GM21717 (cell line): ENCODE measurements at regions not wholly inside any gene's neighbourhood (a gene's known extent, or its start where the extent isn't known, plus 50 kb on each side); places are given as distances from the start of the nearest gene placed in this dataset.

Experiments used
- ATAC-seq: cut with Tn5 transposase; IDR thresholded peaks from one replicate; pipeline ENCODE4 v1.9.1; 2021; ENCODE audit warnings: mild to moderate bottlenecking, moderate library complexity; ENCODE audit not compliant: unreplicated experiment

DNA sequence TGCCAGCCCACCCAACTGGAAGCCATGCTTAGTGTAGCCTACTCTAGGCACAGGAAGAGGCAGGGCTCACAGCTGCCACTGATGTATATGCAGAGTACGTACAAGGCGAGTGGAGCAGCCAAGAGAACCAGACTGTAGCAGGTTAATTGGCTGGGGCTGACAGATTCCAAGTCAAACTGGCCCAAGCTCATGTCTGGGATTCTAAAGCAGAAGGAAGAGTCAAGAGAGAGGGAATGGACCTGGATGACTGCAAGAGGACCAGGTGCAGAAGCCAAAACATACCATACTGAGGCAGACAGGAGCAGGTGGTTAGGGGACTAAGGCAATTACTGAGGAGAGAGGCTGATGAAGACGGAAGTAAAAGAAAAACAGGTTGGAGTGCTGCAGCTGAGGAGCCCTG is 51.3 kb upstream of the LRRN2 start:
- ATAC-seq: no peak

DNA sequence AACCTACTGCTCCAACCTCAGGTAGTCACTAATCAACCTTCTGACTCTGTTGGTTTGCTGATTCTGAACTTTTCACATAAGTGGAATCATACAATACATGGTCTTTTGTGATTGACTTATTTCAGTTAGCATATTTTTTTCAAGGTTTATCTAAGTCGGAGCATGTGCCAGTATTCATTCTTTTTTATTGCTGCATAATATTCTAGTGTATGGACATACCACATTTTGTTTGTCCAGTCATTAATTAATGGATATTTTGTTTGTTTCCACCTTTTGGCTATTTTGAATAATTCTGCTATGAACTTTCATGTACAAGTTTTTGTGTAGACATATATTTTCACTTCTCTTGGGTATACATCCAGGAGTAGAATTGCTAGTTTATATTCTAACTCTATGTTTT is 53.0 kb upstream of the LRRN2 start:
- no peak for ATAC-seq

DNA sequence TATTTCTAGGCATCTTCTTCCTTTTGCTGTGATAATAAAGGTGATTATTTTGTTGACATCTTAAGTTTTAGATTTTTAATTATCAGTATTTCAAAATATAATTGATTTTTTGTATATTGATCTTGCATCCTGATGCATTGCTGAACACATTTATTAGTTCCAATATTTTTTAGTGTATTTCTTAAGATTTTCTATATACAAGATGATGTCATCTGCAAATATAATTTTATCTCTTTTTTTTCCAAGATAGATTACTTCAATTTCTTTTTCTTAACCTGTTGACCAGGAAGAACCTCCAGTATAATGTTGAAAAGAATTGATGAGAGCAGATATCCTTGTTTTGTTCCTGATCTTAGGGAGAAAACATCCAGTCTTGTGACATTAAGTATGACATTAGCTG is 54.8 kb upstream of the LRRN2 start:
- no peak for ATAC-seq

DNA sequence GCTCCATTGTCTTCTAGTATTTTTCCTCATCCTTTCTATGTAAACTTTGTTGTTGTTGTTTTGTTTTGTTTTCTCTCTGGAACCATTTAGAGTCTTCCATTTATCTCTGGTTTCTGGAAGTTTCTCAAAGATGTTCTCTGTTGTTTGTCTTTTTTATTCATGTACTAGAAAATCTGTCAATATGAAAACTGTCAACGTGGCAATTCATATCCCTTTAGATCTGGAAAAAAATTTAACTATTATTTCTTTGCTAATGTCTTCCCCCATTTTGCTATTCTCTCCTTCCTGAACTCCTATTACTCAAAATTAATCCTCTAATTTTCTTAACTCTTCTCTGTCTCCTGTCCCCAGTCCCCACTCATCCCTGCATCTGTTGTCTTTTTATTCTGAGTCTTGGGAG is 55.9 kb upstream of the LRRN2 start:
- no peak for ATAC-seq

DNA sequence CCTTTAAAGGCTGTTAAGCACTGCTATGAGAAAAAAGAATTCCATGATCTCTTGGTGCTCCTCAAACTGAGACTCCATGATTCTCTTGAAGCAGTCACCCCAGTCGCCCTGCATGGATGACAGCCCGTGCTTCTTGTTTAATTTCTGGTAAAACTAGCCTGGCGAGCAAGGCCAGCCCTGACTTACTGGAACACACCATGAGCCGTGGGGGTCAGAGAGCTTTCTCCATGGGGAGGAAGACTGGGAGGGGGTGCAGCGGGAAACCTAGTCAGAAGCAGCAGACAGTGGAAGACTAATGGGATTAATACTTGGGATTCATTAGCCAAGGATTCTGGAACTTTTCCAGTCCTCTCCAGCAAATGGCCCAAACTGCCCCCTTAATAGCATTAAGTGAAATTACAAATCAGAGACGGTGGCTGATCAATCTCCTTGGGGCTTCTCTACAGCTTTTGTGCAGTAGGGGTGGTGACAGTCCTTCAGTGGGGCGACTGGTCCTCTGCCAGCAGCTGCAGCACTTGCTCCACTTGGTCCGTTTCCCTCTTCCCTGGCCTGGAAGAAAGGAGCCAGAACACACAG is 57.2 kb upstream of the LRRN2 start:
- ATAC-seq: no peak

DNA sequence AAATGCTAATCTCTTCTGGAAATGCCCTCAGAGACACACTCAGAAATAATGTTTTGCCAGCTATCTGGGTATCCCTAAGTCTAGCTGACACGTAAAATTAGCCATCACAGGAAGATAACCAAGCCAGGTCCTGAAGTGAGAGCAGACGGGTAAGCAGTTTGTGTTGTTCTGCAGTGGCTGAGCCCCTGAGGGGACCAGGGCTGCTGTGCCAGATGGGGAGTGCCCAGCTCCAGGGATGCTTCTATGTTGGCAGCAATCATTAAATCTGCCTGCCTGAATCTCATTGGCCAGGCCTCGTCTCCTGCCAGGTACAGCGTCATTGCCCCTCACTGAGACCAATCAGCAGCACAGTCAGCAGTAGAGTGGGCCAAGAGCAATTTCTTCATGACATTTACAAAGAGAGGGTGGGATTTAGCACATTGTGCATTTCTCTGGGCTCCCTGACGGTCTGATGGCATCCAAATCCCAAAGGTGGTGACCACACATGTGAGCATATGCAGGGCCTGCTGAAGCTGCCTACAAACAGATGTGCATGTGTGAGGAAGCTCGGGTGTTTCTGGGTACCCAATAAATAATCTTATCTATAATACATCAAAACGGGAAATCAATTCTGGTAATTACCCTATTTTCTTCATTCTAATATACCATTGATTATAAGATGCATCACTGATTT is 58.7 kb upstream of the LRRN2 start:
- ATAC-seq: no peak

DNA sequence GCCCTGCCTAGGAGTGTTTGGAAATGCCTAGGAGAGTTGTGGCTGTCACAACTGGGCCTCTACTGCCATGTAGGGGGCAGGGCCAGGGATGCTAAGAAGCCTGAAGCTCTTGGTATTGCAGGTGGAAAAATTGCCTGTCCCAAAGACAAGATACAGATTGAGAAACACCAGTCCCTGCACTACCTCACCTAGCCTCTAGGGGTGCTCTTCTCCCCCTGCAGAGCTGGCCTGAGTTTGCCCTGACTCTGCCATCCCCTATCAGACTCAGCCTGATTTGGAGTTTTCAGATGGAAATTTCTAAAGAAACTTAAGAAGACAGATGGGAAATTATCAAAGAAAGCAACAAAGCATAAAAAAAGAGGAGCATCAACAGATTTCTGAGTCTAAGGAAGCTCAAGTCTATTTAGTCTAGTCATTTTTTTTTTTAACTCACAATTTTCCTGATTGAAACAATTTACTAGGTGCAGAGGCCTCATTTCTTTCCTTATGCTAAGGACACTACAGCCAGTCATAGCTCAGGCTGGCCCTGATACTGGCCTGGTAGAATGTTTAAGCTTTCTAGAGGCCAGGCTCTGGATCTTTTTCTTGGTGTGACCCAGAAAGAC is 61.4 kb upstream of the LRRN2 start:
- ATAC-seq: peak; percentile 61

DNA sequence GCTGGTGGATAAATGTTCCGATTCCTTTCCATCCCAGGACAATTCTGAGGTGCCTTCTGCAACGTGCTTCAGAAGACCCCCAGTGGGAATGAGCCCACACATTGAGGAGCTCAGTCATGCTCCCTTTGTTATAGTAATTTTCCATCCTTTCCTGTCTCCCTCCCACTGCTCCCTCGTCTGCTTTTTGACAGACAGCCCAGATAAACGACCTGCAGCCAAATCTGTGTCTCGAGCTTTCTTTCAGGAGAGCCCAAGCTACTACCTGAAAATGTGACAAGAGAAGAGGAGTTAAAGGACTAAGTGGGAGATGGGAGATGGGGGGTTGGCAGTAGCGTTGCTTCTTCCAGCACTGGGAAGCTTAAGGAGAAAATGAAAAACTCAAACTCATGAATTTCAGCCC is 65.9 kb upstream of the LRRN2 start:
- no peak for ATAC-seq

DNA sequence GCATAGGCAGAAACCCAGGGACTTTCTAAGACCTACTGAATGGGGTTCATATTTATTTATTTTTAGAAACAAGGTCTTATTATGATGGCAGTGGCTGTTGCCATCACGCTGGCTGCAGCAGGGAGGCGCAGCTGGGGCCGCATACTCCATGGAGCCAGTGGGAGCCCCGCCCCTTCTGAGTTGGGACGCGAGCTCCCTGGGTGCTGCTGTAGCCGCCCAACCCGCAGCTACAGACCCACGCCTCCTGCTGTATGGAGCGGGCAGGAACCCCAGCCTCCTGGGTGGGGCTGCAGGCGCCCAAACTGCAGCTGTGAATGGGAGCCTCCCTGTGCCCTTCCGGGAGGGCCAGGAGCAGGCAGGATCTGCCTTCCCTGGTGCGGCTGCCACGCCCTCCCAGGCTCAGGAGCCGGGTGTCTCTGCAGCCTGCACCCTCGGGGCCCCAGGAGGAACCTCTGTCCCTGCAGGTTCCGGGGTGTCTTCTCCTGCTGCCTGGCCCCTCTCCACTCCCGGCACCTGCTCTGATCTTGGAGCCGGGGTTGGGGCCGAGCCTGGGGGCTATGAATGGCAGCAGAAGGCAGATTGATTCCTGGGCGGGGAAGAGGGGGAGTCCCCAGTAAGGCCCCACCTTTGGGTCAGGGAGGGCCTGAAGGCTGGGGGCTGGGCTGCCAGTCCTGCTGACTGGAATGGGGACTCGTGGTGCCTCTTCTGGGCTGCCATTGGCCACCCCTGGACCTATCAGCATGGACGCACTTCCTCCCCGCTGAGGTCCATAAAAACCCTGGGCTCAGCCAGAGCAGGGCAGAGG is 66.5 kb upstream of the LRRN2 start:
- no peak for ATAC-seq

DNA sequence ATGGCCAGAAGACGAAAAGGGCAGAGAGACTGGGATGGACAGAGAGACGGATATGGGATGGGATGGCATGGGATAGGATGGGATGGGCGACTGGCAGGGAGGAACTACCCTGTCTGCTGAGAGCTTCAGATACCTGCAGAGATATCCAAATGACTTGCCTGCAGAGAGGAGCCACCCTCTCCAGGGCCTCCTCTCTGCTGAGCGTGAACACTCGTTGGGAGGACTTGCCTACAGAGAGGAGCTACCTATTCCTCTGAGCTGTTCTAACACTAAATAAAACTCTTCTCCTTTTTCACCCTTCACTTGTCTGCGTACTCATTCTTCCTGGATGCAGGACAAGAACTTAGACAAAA is 67.1 kb upstream of the LRRN2 start:
- ATAC-seq: no peak

DNA sequence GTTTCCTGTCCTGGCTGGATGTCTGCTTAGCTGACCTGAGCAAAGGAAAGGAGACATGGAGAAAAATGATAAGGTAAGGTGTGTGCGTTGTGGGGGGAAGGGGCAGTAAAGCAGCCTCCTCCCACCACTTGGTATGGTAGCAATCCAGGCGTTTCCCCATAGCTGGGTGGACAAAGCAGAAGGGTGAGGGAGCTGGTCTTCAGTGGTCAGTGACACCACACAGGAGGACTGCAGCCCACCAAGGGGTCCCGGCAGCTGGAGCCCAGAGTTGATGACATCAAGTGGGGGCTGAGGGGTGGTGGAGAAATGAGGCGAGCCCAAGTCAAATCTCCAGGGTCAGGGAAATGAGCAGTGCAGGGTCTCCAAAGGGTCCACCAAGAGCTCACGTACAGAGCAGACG is 69.3 kb upstream of the LRRN2 start:
- no peak for ATAC-seq

DNA sequence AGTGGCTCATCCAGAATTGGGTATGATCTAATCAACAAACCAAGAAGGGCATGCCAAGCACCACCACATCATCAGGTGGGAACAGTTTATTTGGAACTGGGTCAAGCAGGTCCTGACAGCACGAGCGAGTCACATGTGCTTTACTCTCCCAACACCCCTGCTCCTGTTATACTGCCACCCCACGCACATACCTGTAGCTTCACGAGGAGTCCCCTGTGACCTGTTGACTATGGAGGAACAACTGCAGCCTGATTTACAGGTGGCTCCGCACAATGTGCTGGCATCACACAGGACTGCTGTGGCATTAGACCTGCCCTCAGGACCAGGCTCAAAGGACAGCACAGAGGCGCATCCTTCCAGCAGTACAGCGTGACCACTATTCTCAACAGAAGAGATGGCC is 70.8 kb upstream of the LRRN2 start:
- no peak for ATAC-seq

DNA sequence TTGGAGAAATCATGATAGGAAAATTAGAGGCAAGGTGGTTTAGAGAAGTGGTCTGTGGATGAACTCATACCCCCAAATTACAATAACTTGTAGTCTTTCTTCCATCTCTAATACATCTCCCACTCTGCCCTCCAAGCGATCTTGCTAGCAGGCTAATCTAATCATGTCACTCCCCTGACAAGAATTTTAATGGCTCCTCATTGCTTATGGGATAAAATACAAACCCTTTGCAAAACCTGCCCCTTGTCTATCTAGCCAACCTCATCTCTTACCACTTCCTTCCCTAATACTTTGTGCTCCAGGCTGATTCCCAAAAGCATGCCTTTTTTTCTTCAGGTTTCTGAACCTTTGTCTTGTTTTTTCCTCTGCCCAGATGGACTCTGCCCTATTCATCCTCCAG is 71.3 kb upstream of the LRRN2 start:
- no peak for ATAC-seq

DNA sequence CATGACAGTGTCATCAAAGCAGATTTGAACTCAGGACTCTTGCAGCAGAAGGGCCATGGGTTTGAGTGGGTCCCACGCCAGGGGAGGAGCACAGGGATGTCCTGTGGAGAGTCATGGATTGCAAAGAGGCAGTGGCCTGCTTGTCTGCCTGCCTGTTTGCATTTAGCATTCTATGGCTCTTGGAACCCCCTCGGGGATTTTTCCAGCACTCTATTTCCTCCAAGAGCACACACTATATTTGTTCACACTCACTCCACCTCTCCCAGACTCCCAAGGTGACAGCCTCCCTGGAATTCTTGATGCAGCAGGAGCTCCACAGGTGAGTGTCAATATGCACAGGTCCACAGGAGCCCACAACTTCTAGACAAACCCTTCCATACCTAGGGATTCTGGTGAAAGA is 73.1 kb upstream of the LRRN2 start:
- no peak for ATAC-seq

DNA sequence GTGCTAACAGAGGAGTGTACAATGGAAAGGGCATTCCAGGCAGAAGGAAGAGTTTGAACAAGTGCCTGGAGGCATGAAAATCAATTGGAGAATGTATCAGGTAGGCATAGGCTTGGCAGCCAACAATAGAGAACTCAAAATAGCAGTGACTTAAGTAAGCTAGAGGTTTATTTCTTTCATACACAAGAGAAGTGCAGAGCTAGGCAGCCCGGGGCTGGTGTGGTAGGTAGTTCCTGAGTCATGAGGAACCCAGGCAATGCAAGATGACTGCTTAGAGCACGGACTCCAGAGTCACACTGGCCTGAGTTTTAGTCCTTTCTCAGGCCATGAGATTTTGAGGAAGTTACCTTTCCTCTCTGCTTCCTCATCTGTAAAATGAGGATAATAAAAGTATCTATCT is 74.8 kb upstream of the LRRN2 start:
- ATAC-seq: no peak

DNA sequence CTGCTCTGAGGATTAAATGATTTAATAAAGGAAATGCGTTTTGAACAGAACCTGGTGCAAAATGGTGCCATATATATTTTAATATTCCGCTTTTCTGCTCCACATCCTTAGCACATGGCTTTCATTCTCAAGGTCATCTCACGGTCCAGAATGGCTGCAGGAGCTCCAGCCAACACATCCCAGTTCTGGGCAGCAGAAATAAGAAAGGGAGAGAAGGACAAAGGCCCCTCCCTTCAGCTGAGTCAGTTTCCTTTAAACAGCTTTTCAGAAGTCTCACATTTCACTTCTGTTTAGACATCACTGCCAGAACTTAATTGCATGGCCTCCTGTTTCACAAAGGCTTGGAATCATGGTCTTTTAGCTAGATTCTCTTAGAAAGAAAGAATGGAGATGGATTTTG is 75.2 kb upstream of the LRRN2 start:
- ATAC-seq: no peak

DNA sequence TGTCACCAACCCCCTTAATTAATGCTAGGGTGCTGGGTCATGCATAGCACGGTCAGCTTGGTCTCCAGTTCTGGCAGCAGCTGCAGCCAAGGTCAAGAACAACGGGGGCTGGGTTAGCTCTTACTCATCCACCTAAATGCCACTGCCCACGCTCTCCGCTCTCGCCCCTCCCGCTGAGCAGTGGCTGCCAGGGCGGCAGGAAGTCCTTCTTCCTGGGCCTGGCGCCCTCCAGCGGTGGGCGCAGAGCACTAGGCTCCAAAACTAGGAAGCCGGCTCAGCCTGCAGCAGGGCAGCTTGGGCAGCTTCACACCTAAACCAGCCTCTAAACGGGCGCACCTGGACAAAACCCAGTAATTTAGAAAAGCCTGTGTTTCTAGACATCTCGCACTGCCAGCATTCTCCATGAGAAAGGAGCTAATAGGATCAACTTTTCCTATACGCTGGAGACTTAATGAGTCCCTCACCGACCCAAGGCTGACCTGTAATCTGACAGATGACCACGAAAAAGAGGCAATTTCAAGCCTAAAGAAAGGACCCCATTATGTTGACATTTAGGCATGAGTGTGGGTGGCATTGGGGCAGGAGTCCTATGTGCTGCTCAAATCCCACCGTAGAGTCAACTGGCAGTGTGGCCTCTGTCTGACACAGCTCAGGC is 78.4 kb upstream of the LRRN2 start:
- no peak for ATAC-seq

DNA sequence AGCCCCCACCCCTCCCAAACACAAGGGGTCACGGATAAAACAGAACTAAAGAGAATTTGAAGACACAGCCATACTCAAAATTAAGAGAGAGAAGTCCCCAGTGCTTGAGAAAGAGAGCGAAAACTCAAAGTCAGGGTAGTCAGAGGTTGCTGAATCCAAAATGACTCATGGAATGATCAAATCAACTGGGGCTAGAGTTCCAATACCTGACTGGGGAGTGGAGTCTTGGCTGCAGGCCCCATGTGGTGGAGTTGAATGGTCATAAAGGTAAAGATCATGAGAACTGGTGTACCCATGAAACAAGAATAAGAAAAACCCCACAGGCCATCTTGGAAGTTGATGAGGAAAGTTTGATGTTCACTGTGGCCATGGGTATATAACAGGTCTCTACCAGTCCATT is 84.5 kb upstream of the LRRN2 start:
- ATAC-seq: no peak

DNA sequence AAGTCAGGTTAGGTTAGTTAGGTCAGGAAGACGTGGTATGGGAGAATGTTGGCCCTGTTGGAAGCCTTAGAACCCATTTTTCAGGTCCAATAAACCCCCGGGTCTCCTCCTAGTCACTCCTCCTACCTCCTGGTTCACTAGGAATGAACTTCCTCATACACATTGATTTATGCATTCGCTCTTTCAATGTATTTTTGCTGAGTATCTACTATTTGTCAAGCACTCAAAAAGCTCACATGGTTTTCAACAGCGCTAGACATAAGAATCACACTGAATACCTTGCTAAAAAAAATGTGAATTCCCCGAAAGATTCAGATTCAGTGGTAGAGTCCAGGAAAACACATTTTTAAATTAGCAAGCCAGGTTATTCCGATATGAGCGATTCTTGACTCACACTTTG is 85.8 kb upstream of the LRRN2 start:
- no peak for ATAC-seq

DNA sequence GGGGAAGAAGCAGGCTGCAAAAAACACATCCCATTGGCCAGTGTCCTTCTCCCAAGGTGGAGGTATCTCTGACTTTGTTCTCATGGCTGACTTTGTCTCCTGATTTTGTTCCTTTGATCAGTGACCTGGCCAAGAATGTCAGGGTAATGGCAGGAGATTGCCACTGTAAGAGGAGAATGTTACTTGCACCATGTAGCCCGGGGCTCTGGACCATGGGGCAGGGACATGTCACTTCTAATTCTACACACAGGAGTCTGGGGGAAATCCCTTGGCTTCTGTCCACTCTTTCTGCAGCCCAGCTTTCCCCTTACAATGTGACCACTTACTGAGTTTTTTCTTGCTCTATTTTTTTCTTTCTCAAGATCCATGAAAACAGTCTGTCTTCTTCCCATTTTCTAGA is 87.7 kb upstream of the LRRN2 start:
- no peak for ATAC-seq

DNA sequence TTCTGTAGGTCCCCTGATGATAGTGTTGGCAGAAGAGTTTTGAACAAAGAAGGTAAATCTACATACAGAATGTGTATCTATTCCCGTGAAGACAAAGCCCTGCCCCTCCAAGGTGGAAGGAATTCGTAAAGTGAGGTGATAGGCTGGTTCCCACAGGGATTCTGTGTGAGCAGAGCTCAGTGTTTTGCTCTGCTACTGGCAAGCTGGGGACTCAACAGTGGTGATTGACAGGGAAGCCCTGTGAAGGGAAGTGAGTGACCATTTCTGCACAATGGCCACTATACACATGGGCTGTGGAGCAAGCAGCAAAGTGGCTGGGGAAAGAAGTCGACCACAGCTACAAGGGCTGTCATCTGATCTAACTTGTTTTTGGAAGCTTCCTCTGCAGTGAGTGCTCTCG is 90.0 kb upstream of the LRRN2 start:
- ATAC-seq: no peak

DNA sequence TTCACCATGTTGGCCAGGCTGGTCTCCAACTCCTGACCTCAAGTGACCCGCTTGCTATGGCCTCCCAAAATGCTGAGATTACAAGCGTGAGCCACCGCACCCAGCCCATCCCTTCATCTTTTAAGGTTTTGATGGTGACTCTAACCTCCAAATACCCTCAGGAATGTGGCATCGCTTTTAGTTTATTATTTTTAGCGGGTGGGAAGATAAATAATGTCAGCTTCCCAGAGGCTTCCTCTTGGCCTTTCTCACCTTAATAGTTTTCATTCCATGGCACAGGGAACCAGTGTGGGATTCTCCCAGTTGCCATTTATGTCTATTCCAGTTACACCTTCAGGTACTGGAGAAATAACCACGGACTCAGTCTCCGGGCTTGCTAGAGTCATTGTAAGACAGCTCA is 92.1 kb upstream of the LRRN2 start:
- no peak for ATAC-seq
